Astrocyte of the spinal cord (primary cell): ENCODE measurements at regions not wholly inside any gene's neighbourhood (a gene's known extent, or its start where the extent isn't known, plus 50 kb on each side); places are given as distances from the start of the nearest gene placed in this dataset.

Experiments used
- DNase-seq: peaks from one replicate; pipeline ENCODE4 v3.0.0; 2011; ENCODE audit warnings: low read depth, low spot score
- H3K4me3 ChIP-seq: 2 replicates; pipeline ENCODE4 v1.5.1; 2011; ENCODE audit warnings: low read depth, mild to moderate bottlenecking, low read length, moderate library complexity
- in situ Hi-C: cut with HindIII; loops from 2 replicates; pipeline ENCODE4 v1.10.0; 2017; ENCODE audit warnings: low sequenced_read_pairs
- TF ChIP-seq, protein P1 (sequence below): IDR thresholded peaks from 2 replicates; pipeline ENCODE4 v1.5.1; 2012; ENCODE audit warnings: low read depth, mild to moderate bottlenecking, low read length, inconsistent platforms

DNA sequence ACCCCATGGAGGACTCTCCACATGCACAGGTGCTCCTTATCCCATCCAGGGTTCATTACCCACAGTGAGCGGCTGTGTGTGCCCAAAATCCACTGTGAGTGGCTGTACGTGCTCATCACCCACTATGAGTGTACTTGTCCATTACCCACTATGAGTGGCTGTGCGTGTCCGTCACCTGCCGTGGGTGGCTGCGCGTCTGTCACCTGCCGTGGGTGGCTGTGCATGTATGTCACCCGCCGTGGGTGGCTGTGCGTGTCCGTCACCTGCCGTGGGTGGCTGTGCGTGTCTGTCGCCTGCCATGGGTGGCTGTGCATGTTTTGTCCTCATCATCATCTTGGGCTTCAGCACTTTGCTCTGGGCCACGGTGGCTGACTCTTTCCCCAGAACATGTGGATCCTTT is 78.6 kb upstream of the FN1 start:
- H3K4me3 ChIP-seq: no peak overlapping the region
- DNase-seq: no peak
- in situ Hi-C loops: no loop called here
- TF ChIP-seq, protein P1, sequence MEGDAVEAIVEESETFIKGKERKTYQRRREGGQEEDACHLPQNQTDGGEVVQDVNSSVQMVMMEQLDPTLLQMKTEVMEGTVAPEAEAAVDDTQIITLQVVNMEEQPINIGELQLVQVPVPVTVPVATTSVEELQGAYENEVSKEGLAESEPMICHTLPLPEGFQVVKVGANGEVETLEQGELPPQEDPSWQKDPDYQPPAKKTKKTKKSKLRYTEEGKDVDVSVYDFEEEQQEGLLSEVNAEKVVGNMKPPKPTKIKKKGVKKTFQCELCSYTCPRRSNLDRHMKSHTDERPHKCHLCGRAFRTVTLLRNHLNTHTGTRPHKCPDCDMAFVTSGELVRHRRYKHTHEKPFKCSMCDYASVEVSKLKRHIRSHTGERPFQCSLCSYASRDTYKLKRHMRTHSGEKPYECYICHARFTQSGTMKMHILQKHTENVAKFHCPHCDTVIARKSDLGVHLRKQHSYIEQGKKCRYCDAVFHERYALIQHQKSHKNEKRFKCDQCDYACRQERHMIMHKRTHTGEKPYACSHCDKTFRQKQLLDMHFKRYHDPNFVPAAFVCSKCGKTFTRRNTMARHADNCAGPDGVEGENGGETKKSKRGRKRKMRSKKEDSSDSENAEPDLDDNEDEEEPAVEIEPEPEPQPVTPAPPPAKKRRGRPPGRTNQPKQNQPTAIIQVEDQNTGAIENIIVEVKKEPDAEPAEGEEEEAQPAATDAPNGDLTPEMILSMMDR: no peak

DNA sequence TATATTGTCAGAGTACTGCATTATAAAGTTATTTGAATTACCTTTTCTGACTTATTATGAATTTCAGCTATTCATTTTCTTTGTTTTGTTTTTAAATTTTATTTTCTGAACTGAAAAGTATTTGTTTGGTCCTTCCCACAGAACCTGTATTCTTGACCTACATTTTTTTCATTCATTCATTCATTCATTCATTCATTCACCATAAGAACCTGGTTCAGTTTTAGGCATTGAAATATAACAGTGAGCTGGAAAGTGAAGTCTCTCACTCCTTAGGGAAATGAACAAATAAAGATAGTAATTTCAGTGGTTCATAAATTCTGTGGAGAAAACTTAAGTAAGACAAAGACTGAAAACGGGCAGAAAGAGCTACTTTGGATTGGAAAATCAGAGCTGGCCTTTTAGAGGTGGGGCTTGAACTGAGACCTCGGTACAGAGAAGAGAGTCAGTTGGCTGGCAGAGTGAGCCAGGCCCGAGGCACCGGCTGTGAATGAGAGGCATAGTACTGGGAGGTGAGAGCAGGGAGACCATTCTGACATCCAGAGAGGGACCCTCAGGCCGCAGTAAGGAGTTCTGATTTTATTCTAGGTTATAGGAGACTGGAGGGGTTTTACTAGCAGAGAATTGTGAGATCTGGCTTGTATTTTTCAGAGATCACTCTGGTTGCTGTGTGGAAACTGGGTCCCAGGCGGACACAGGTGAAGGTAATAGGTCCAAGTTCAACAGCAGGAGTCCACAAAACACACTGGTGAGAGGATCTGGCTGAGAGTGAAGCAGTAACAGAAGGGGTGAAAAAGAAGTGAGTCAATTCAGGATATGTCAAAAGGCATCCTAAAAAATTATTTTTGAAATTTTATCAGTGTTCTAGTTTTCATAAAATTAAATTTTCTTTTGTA is 75.8 kb upstream of the FN1 start:
- H3K4me3 ChIP-seq: no peak overlapping the region
- TF ChIP-seq, protein P1: no peak
- in situ Hi-C loops: no loop called here

DNA sequence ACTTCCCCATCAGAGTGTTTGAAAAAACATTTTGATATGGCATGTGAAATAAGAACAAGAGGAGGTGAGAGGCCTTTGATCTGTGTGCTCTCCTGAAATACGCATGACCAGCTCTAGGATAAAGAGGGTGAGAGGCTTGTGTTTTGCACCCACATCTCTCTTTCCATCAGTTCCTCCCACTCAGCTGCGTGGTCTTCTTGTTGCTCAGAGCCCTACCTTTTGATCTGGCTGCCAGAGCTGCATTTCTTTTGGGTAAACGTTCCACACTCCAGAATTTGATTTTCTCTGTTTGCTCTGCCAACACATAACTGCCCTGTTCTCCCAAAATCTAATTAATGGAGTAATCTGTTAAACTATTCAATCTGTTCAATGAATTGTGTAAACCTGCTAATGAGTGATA is 72.0 kb upstream of the FN1 start:
- TF ChIP-seq, protein P1: no peak
- H3K4me3 ChIP-seq: no peak overlapping the region
- in situ Hi-C loops: no loop called here
- DNase-seq: no peak

More for the DNA sequence above, 75.8 kb upstream of the FN1 start:
- DNase-seq: no peak

DNA sequence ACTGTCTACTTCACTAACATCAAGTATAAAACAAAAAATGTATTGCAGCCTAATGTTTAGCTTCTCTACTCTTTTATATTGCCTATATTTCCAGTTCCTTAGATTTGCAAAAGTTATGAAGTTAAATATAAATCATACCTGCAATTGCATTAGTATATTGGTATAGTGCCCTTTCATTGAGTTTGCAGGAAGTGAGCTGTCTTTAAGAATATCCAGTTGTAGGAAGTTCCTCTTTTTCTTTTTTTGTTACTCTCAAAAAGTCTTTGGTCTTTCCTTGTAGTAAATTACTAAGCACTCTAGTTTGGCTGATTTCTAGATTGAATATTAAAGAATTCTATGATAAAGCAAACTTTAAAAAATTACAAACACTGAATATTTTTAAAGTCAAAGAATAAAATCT is 71.3 kb upstream of the FN1 start:
- no peak overlapping the region for H3K4me3 ChIP-seq
- TF ChIP-seq, protein P1: no peak
- no peak for DNase-seq
- in situ Hi-C loops: no loop called here

DNA sequence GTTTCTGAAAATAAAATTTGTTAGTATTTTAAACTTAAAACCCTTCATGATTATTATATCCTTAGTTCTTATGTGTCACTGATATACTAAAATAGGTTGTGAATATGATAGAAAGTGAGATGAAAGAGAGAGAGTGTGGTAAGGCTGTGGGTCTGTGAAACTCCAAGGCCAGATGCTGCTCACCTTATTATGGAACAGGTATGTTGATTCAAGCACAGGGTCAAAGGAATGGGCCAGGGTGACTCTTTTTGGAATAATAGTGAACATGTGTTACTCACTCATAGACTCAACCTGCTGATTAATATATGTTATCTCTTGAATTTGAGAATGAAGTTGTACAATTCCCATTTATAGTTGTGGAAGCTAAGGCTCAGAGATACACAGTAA is 70.7 kb upstream of the FN1 start:
- TF ChIP-seq, protein P1: no peak
- no peak for DNase-seq
- in situ Hi-C loops: no loop called here
- no peak overlapping the region for H3K4me3 ChIP-seq

DNA sequence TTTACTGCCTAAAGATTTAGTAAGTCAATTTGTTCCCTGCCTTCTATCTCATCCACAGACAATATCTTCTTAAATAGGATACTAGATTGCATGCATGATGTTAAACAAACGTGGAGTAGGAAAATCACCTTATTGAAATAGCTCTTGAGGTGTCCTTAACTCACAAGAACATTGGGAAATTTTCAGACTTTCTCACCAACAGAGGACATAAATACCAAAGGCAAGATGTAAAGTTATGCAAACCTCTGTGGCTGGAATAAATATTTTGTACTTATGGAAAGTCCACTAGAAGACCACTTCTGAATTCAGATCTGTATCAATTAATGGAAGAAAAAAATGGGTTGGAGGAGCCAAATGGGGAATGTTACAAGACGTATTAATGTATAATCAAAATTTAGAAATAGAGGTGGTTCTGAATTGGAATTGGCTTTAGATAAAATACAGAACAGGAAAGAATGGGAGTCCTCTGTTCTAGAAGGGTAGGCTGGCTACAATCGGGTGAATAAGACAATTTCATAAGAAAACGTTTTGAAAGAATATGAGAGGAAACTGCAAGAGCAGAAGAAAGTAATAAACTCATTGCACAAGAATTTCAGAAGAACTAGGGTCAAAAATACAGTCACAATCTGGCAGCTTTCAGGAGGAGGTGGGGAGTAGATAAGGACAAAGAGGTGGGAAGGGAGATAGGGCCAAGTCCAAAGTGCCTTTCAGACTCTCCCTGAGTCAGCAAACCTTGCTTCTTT is 69.3 kb upstream of the FN1 start:
- TF ChIP-seq, protein P1: no peak
- peak; percentile 69 for DNase-seq
- in situ Hi-C loops: no loop called here
- no peak overlapping the region for H3K4me3 ChIP-seq
